Keratinocyte (primary cell): ENCODE measurements at regions not wholly inside any gene's neighbourhood (a gene's known extent, or its start where the extent isn't known, plus 50 kb on each side); places are given as distances from the start of the nearest gene placed in this dataset.

Experiments used
- DNase-seq: peaks from one replicate; pipeline ENCODE4 v3.0.0-alpha.2; 2011; ENCODE audit warnings: low read depth, missing footprints, low spot score
- FAIRE-seq: peaks from 2 replicates; lab custom pipeline; 2011; peaks lifted over from hg19 to GRCh38; lab: Jason Lieb, UNC
- H2AFZ ChIP-seq: 2 replicates; pipeline ENCODE4 v1.6.0; 2012; ENCODE audit warnings: low read length, control low read depth, inconsistent platforms; ENCODE audit not compliant: control insufficient read depth
- H3K27ac ChIP-seq: 2 replicates; pipeline ENCODE4 v1.5.1; 2011; ENCODE audit warnings: low read length; ENCODE audit not compliant: control insufficient read depth, insufficient read depth
- H3K27me3 ChIP-seq: 3 replicates; pipeline ENCODE4 v1.6.0; 2011; ENCODE audit warnings: low read length; ENCODE audit not compliant: control insufficient read depth, insufficient read depth; ENCODE audit errors: extremely low read depth
- H3K36me3 ChIP-seq, 2 experiments: 2 replicates in 1 of 2; 3 replicates in 1 of 2; pipeline ENCODE4 v1.5.1; 2011; ENCODE audit warnings: low read length in 2 of 2, mild to moderate bottlenecking in 1 of 2; ENCODE audit not compliant: control insufficient read depth in 2 of 2, insufficient read depth in 2 of 2; ENCODE audit errors: extremely low read depth in 1 of 2
- H3K4me1 ChIP-seq: 3 replicates; pipeline ENCODE4 v1.5.1; 2011; ENCODE audit warnings: low read length; ENCODE audit not compliant: control insufficient read depth, insufficient read depth; ENCODE audit errors: extremely low read depth
- H3K4me2 ChIP-seq: 3 replicates; pipeline ENCODE4 v1.6.0; 2011; ENCODE audit warnings: low read depth, low read length; ENCODE audit not compliant: control insufficient read depth, insufficient read depth; ENCODE audit errors: extremely low read depth
- H3K4me3 ChIP-seq, 3 experiments: fragments of 200-600 bp in 1 of 3; sonication (generic) in 1 of 3; 2 replicates in 2 of 3; 3 replicates in 1 of 3; pipeline ENCODE4 v1.5.1; 2011 to 2016; ENCODE audit warnings: low read length in 3 of 3, mild to moderate bottlenecking in 3 of 3, control low read depth in 2 of 3, inconsistent platforms in 1 of 3, low read depth in 1 of 3, mixed read lengths in 1 of 3, mixed run types in 1 of 3, moderate library complexity in 1 of 3; ENCODE audit not compliant: control insufficient read depth in 2 of 3, insufficient read depth in 2 of 3; ENCODE audit errors: extremely low read depth in 1 of 3
- H3K79me2 ChIP-seq: 2 replicates; pipeline ENCODE4 v1.6.0; 2012; ENCODE audit warnings: low read length; ENCODE audit not compliant: control insufficient read depth, insufficient read depth
- H3K9ac ChIP-seq: 3 replicates; pipeline ENCODE4 v1.6.0; 2011; ENCODE audit warnings: low read length; ENCODE audit not compliant: control insufficient read depth, insufficient read depth; ENCODE audit errors: extremely low read depth
- H3K9me1 ChIP-seq: 3 replicates; pipeline ENCODE4 v1.6.0; 2011; ENCODE audit warnings: low read length; ENCODE audit not compliant: control insufficient read depth, insufficient read depth; ENCODE audit errors: extremely low read depth
- H3K9me3 ChIP-seq: 2 replicates; pipeline ENCODE4 v1.5.1; 2012; ENCODE audit warnings: low read depth, low read length; ENCODE audit not compliant: control insufficient read depth
- H4K20me1 ChIP-seq: 3 replicates; pipeline ENCODE4 v1.6.0; 2011; ENCODE audit warnings: low read length; ENCODE audit not compliant: control insufficient read depth, insufficient read depth; ENCODE audit errors: extremely low read depth
- CTCF ChIP-seq, 3 experiments: IDR thresholded peaks in 1 of 3; conservative IDR thresholded peaks in 1 of 3; optimal IDR thresholded peaks in 1 of 3; 2 replicates in 2 of 3; 3 replicates in 1 of 3; pipeline versions ENCODE3 to v1.5.1; 2011; ENCODE audit warnings: low read length in 3 of 3, mild to moderate bottlenecking in 3 of 3, moderate library complexity in 2 of 3, control low read depth in 1 of 3, inconsistent platforms in 1 of 3; ENCODE audit not compliant: insufficient read depth in 2 of 3; ENCODE audit errors: extremely low read depth in 1 of 3
- EZH2 ChIP-seq: IDR thresholded peaks from one replicate; pipeline ENCODE4 v1.6.1; 2012; ENCODE audit warnings: inconsistent platforms, mild to moderate bottlenecking, low read length, moderate library complexity
- dilution Hi-C: fragments of 300-500 bp; cut with MboI; formaldehyde crosslinking; loops from one replicate; pipeline ENCODE4 v1.7.0; 2020; ENCODE audit warnings: low sequenced_read_pairs; ENCODE audit not compliant: extremely low pct_ligation_motif_present

GRCh38 chr14:38074754-38075153, 132.9 kb upstream of the SSTR1 start:
- H3K79me2 ChIP-seq, result no peaks in the 10 kb centered on the region
- dilution Hi-C loops, result no loop called here
- TF ChIP-seq EZH2 (no peak), CTCF (optimal IDR thresholded peaks at IDR 0.05 in 1 of 3, IDR thresholded peaks at IDR 0.05 in 1 of 3, conservative IDR thresholded peaks at IDR 0.05 in 1 of 3; ENCODE audit: extremely low read depth in 1 of 3, insufficient read depth in 2 of 3, low read length in 3 of 3) (no peak)
- no peak overlapping the region for H2AFZ ChIP-seq
- H3K9ac ChIP-seq, result no peak overlapping the region
- no peak overlapping the region for H3K4me3 ChIP-seq
- no peak for DNase-seq
- H3K4me2 ChIP-seq, result no peak overlapping the region
- no peak overlapping the region for H3K27ac ChIP-seq
- H3K4me1 ChIP-seq, result no peaks in the 10 kb centered on the region
- H4K20me1 ChIP-seq, result no peaks in the 10 kb centered on the region
- H3K9me1 ChIP-seq, result no peaks in the 10 kb centered on the region
- no peaks in the 10 kb centered on the region for H3K27me3 ChIP-seq
- no peaks in the 10 kb centered on the region for H3K36me3 ChIP-seq
- FAIRE-seq, result no peak
- no peaks in the 10 kb centered on the region for H3K9me3 ChIP-seq

- no peak overlapping the region for H3K9ac ChIP-seq
- FAIRE-seq (no peak), DNase-seq (no peak)
- no peaks in the 10 kb centered on the region for H3K27me3 ChIP-seq
- no peaks in the 10 kb centered on the region for H3K36me3 ChIP-seq
- dilution Hi-C loops, result no loop called here
- H3K9me3 ChIP-seq, result no peaks in the 10 kb centered on the region
- H3K4me2 ChIP-seq, result no peak overlapping the region
- H2AFZ ChIP-seq, result no peak overlapping the region
- H3K27ac ChIP-seq, result no peak overlapping the region
- no peak overlapping the region for H3K4me3 ChIP-seq
- no peaks in the 10 kb centered on the region for H4K20me1 ChIP-seq
- H3K79me2 ChIP-seq, result no peaks in the 10 kb centered on the region
- no peaks in the 10 kb centered on the region for H3K4me1 ChIP-seq
- TF ChIP-seq EZH2, result no peak
- TF ChIP-seq CTCF (optimal IDR thresholded peaks at IDR 0.05 in 1 of 3, IDR thresholded peaks at IDR 0.05 in 1 of 3, conservative IDR thresholded peaks at IDR 0.05 in 1 of 3; ENCODE audit: extremely low read depth in 1 of 3, insufficient read depth in 2 of 3, low read length in 3 of 3), result no peak
- H3K9me1 ChIP-seq, result no peaks in the 10 kb centered on the region
These were observed 129.3 kb upstream of the SSTR1 start for GRCh38 chr14:38078393-38078792.
